ENCODE measurements at regions not wholly inside any gene's neighbourhood (a gene's known extent, or its start where the extent isn't known, plus 50 kb on each side); places are given as distances from the start of the nearest gene placed in this dataset.

GRCh38 chr2:44101246-44101645, 67.4 kb upstream of the PPM1B start:
- H3K27ac ChIP-seq (ENCODE audit: low read length) = no peak overlapping the region
- intact Hi-C loops (cut with micrococcal nuclease; ENCODE audit: unreplicated experiment) = no loop called here
- no peaks in the 10 kb centered on the region for H3K9me3 ChIP-seq (ENCODE audit: control insufficient read depth, insufficient read depth, low read depth, low read length)
- no peaks in the 10 kb centered on the region for H3K27me3 ChIP-seq (ENCODE audit: control insufficient read depth, insufficient read depth, low read length)
- no peaks in the 10 kb centered on the region for H3K36me3 ChIP-seq (ENCODE audit: control insufficient read depth, insufficient read depth, low read length)
- DNase-seq (ENCODE audit: low read depth, low spot score) (no peak), ATAC-seq (no peak)
- CTCF ChIA-PET = interaction anchor here (0.6 kb wide), 1 partner anchor 143 kb away, joined by 3 read pairs; no protein-coding TSS in a partner anchor
- TF ChIP-seq SIN3A (IDR thresholded peaks at IDR 0.05; ENCODE audit: borderline replicate concordance, insufficient read depth, low read depth, low read length) = no peak
- TF ChIP-seq POLR2AphosphoS5 (IDR thresholded peaks at IDR 0.05; ENCODE audit: low read depth, low read length) = no peak
- TF ChIP-seq TCF7L2 (IDR thresholded peaks at IDR 0.05; ENCODE audit: low read depth, low read length) = no peak
- no peak for TF ChIP-seq CTCF (IDR thresholded peaks at IDR 0.05)
- TF ChIP-seq, protein P1, sequence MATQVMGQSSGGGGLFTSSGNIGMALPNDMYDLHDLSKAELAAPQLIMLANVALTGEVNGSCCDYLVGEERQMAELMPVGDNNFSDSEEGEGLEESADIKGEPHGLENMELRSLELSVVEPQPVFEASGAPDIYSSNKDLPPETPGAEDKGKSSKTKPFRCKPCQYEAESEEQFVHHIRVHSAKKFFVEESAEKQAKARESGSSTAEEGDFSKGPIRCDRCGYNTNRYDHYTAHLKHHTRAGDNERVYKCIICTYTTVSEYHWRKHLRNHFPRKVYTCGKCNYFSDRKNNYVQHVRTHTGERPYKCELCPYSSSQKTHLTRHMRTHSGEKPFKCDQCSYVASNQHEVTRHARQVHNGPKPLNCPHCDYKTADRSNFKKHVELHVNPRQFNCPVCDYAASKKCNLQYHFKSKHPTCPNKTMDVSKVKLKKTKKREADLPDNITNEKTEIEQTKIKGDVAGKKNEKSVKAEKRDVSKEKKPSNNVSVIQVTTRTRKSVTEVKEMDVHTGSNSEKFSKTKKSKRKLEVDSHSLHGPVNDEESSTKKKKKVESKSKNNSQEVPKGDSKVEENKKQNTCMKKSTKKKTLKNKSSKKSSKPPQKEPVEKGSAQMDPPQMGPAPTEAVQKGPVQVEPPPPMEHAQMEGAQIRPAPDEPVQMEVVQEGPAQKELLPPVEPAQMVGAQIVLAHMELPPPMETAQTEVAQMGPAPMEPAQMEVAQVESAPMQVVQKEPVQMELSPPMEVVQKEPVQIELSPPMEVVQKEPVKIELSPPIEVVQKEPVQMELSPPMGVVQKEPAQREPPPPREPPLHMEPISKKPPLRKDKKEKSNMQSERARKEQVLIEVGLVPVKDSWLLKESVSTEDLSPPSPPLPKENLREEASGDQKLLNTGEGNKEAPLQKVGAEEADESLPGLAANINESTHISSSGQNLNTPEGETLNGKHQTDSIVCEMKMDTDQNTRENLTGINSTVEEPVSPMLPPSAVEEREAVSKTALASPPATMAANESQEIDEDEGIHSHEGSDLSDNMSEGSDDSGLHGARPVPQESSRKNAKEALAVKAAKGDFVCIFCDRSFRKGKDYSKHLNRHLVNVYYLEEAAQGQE (IDR thresholded peaks at IDR 0.05; ENCODE audit: insufficient read depth in 1 of 2, low read depth in 2 of 2, low read length in 1 of 2) = no peak
- no peaks in the 10 kb centered on the region for H3K4me1 ChIP-seq (ENCODE audit: control insufficient read depth, insufficient read depth, low read length)
- in situ Hi-C loops (cut with HindIII; ENCODE audit: low pct_unique_long_range_greater_than_20kb, low sequenced_read_pairs) = no loop called here
- POLR2A ChIA-PET = no interaction called here
- no TSS peak for BruUV-seq (replicated peaks)
- H3K4me3 ChIP-seq (ENCODE audit: low read depth in 2 of 2, low read length in 2 of 2) = no peak overlapping the region

- H3K27me3 ChIP-seq (ENCODE audit: control insufficient read depth, insufficient read depth, low read length) = no peaks in the 10 kb centered on the region
- BruUV-seq (replicated peaks) = no TSS peak
- H3K4me3 ChIP-seq (ENCODE audit: low read depth in 2 of 2, low read length in 2 of 2) = no peak overlapping the region
- H3K36me3 ChIP-seq (ENCODE audit: control insufficient read depth, insufficient read depth, low read length) = no peaks in the 10 kb centered on the region
- no peaks in the 10 kb centered on the region for H3K4me1 ChIP-seq (ENCODE audit: control insufficient read depth, insufficient read depth, low read length)
- ChIA-PET CTCF (no interaction called here), POLR2A (interaction anchor here (0.6 kb wide), 1 partner anchor 167 kb away, joined by 3 read pairs; no protein-coding TSS in a partner anchor)
- no peak for TF ChIP-seq SIN3A (IDR thresholded peaks at IDR 0.05; ENCODE audit: borderline replicate concordance, insufficient read depth, low read depth, low read length)
- in situ Hi-C loops (cut with HindIII; ENCODE audit: low pct_unique_long_range_greater_than_20kb, low sequenced_read_pairs) (no loop called here), intact Hi-C loops (cut with micrococcal nuclease; ENCODE audit: unreplicated experiment) (no loop called here)
- no peak overlapping the region for H3K27ac ChIP-seq (ENCODE audit: low read length)
- no peaks in the 10 kb centered on the region for H3K9me3 ChIP-seq (ENCODE audit: control insufficient read depth, insufficient read depth, low read depth, low read length)
- DNase-seq (ENCODE audit: low read depth, low spot score) (no peak), ATAC-seq (no peak)
These were observed 65.7 kb upstream of the PPM1B start for GRCh38 chr2:44102790-44103562.

DNA sequence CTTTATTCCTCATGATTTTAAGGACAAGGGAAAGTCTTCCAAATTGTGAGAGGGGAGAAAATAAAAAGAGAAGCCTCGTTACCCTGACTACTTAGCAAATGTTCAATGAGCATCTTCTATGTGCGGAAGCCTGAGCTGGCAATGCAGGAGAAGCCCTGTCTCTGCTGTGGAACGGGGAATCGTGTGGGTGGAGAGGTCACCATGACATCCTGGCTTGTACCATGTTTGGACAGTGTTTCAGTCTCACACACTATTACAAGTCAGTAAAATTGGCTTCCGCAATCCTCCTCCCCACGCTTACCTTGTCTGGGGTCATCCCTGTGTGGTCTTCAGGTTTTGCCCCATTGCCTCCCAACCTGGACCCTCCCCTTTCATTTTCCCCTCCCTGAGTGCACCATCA, 65.0 kb upstream of the PPM1B start:
- no peaks in the 10 kb centered on the region for H3K27me3 ChIP-seq (ENCODE audit: control insufficient read depth, insufficient read depth, low read length)
- DNase-seq (ENCODE audit: low read depth, low spot score) (no peak), ATAC-seq (no peak)
- ChIA-PET POLR2A (no interaction called here), CTCF (no interaction called here)
- intact Hi-C loops (cut with micrococcal nuclease; ENCODE audit: unreplicated experiment) (no loop called here), in situ Hi-C loops (cut with HindIII; ENCODE audit: low pct_unique_long_range_greater_than_20kb, low sequenced_read_pairs) (no loop called here)
- BruUV-seq (replicated peaks) = no TSS peak
- H3K4me3 ChIP-seq (ENCODE audit: low read depth in 2 of 2, low read length in 2 of 2) = no peak overlapping the region
- TF ChIP-seq CTCF (IDR thresholded peaks at IDR 0.05) = no peak
- TF ChIP-seq, protein P1 (IDR thresholded peaks at IDR 0.05; ENCODE audit: insufficient read depth in 1 of 2, low read depth in 2 of 2, low read length in 1 of 2) = no peak
- no peak for TF ChIP-seq TCF7L2 (IDR thresholded peaks at IDR 0.05; ENCODE audit: low read depth, low read length)
- TF ChIP-seq SIN3A (IDR thresholded peaks at IDR 0.05; ENCODE audit: borderline replicate concordance, insufficient read depth, low read depth, low read length) = no peak
- TF ChIP-seq POLR2AphosphoS5 (IDR thresholded peaks at IDR 0.05; ENCODE audit: low read depth, low read length) = no peak
- H3K4me1 ChIP-seq (ENCODE audit: control insufficient read depth, insufficient read depth, low read length) = no peaks in the 10 kb centered on the region
- no peaks in the 10 kb centered on the region for H3K9me3 ChIP-seq (ENCODE audit: control insufficient read depth, insufficient read depth, low read depth, low read length)
- no peaks in the 10 kb centered on the region for H3K36me3 ChIP-seq (ENCODE audit: control insufficient read depth, insufficient read depth, low read length)
- no peak overlapping the region for H3K27ac ChIP-seq (ENCODE audit: low read length)
